Uterus (tissue), 3 donors: ENCODE measurements at regions not wholly inside any gene's neighbourhood (a gene's known extent, or its start where the extent isn't known, plus 50 kb on each side); places are given as distances from the start of the nearest gene placed in this dataset.

ENCODE experiments used
- DNase-seq, 2 donors: peaks; one replicate each; pipeline ENCODE4 v3.0.0-alpha.2; 2019 to 2020
- H3K27ac ChIP-seq, 2 donors: fragments of 200-600 bp; sonication (generic); 1 replicate in 1 of 2; 2 replicates in 1 of 2; pipeline ENCODE4 v1.5.1; 2016 to 2018
- H3K27me3 ChIP-seq, 2 donors: fragments of 200-600 bp; sonication (generic); one replicate each; pipeline ENCODE4 v1.5.1; 2018 to 2019; ENCODE audit warnings: control low read depth in 1 of 2
- H3K36me3 ChIP-seq, 2 donors: fragments of 200-600 bp; sonication (generic); one replicate each; pipeline ENCODE4 v1.5.1; 2019; ENCODE audit warnings: control low read depth in 1 of 2
- H3K4me1 ChIP-seq, 2 donors: fragments of 200-600 bp; sonication (generic); one replicate each; pipeline ENCODE4 v1.5.1; 2018 to 2019; ENCODE audit warnings: control low read depth in 1 of 2
- H3K4me3 ChIP-seq, 2 donors: fragments of 200-600 bp; sonication (generic); 1 replicate in 1 of 2; 2 replicates in 1 of 2; pipeline ENCODE4 v1.5.1; 2018 to 2019; ENCODE audit warnings: mild to moderate bottlenecking in 1 of 2
- H3K9me3 ChIP-seq, 2 donors: fragments of 200-600 bp; sonication (generic); one replicate each; pipeline ENCODE4 v1.5.1; 2019; ENCODE audit warnings: control low read depth in 1 of 2
- CTCF ChIP-seq, 4 experiments: fragments of 200-600 bp in 2 of 4; fragments of 450-650 bp in 2 of 4; sonication (generic) in 2 of 4; IDR thresholded peaks; one replicate each; pipeline ENCODE4 v1.5.1; 2016 to 2019; ENCODE audit warnings: antibody characterized with exemption in 4 of 4, mild to moderate bottlenecking in 2 of 4, moderate library complexity in 1 of 4
- POLR2A ChIP-seq, 2 donors: fragments of 450-650 bp; IDR thresholded peaks; one replicate each; pipeline ENCODE4 v1.6.1; 2016; ENCODE audit warnings: antibody characterized with exemption in 2 of 2, mild to moderate bottlenecking in 1 of 2, moderate library complexity in 1 of 2
- intact Hi-C: fragments of 100-400 bp; cut with DNase I; formaldehyde crosslinking; loops from one replicate; pipeline ENCODE4 v1.15.1; 2023; ENCODE audit warnings: low total_unique reads
- donor health status: DM: yes; HTN: yes; CAD: no.

GRCh38 chr15:91491101-91491950, 362.2 kb upstream of the SLCO3A1 start:
- H3K4me1 ChIP-seq: no peaks in the 10 kb centered on the region

GRCh38 chr15:91496754-91497691, 356.5 kb upstream of the SLCO3A1 start:
- no peak for DNase-seq

More at GRCh38 chr15:91491101-91491950, 362.2 kb upstream of the SLCO3A1 start:
- H3K27ac ChIP-seq: no peak overlapping the region
- H3K36me3 ChIP-seq: no peaks in the 10 kb centered on the region
- H3K4me3 ChIP-seq: no peak overlapping the region
- intact Hi-C loops: no loop called here
- no peaks in the 10 kb centered on the region for H3K9me3 ChIP-seq
- H3K27me3 ChIP-seq: no peaks in the 10 kb centered on the region
- TF ChIP-seq CTCF (IDR thresholded peaks at IDR 0.05): no peak
- TF ChIP-seq POLR2A (IDR thresholded peaks at IDR 0.05): no peak
- DNase-seq: no peak

GRCh38 chr15:91498046-91498748, 355.3 kb upstream of the SLCO3A1 start:
- H3K36me3 ChIP-seq: no peaks in the 10 kb centered on the region
- H3K4me1 ChIP-seq: no peaks in the 10 kb centered on the region
- no peak for DNase-seq
- H3K27ac ChIP-seq: no peak overlapping the region
- no peaks in the 10 kb centered on the region for H3K27me3 ChIP-seq
- H3K9me3 ChIP-seq: no peaks in the 10 kb centered on the region
- intact Hi-C loops: no loop called here
- TF ChIP-seq POLR2A (IDR thresholded peaks at IDR 0.05) (no peak), CTCF (IDR thresholded peaks at IDR 0.05) (no peak)
- no peak overlapping the region for H3K4me3 ChIP-seq

More at GRCh38 chr15:91496754-91497691, 356.5 kb upstream of the SLCO3A1 start:
- TF ChIP-seq CTCF (IDR thresholded peaks at IDR 0.05): no peak
- TF ChIP-seq POLR2A (IDR thresholded peaks at IDR 0.05): no peak
- H3K27ac ChIP-seq: no peak overlapping the region
- intact Hi-C loops: no loop called here
- H3K9me3 ChIP-seq: no peaks in the 10 kb centered on the region
- no peaks in the 10 kb centered on the region for H3K27me3 ChIP-seq
- H3K4me1 ChIP-seq: no peaks in the 10 kb centered on the region
- no peaks in the 10 kb centered on the region for H3K36me3 ChIP-seq
- H3K4me3 ChIP-seq: no peak overlapping the region

- H3K36me3 ChIP-seq: no peaks in the 10 kb centered on the region
- no peak overlapping the region for H3K27ac ChIP-seq
- intact Hi-C loops: no loop called here
- H3K4me3 ChIP-seq: no peak overlapping the region
- H3K9me3 ChIP-seq: no peaks in the 10 kb centered on the region
- DNase-seq: no peak
- TF ChIP-seq POLR2A (IDR thresholded peaks at IDR 0.05) (no peak), CTCF (IDR thresholded peaks at IDR 0.05) (no peak)
- H3K4me1 ChIP-seq: no peaks in the 10 kb centered on the region
- H3K27me3 ChIP-seq: no peaks in the 10 kb centered on the region
Observed at GRCh38 chr15:91498749-91499062, 354.8 kb upstream of the SLCO3A1 start.
